ENCODE measurements at regions not wholly inside any gene's neighbourhood (a gene's known extent, or its start where the extent isn't known, plus 50 kb on each side); places are given as distances from the start of the nearest gene placed in this dataset.

- Histone ChIP-seq H3K9me3 (ENCODE audit: low read depth) (no peaks in the 10 kb centered on the region), H3K4me3 (no peak overlapping the region), H3K27ac (no peak overlapping the region), H3K27me3 (no peaks in the 10 kb centered on the region), H3K36me3 (no peaks in the 10 kb centered on the region), H3K4me1 (ENCODE audit: low read depth) (peaks cover 7% of the 10 kb centered on the region)
- no peak for DNase-seq (ENCODE audit: low read depth in 1 of 2, low spot score in 1 of 2)
- no peak for TF ChIP-seq CTCF (IDR thresholded peaks at IDR 0.05; ENCODE audit: low read depth, low read length)
These were observed 158.0 kb downstream of the KCTD15 start for GRCh38 chr19:33954686-33955085.

GRCh38 chr19:33956941-33957340, 160.3 kb downstream of the KCTD15 start:
- no peak for TF ChIP-seq CTCF (IDR thresholded peaks at IDR 0.05; ENCODE audit: low read depth, low read length)
- Histone ChIP-seq H3K4me3 (no peak overlapping the region), H3K27me3 (no peaks in the 10 kb centered on the region), H3K36me3 (no peaks in the 10 kb centered on the region), H3K27ac (no peak overlapping the region), H3K9me3 (ENCODE audit: low read depth) (no peaks in the 10 kb centered on the region), H3K4me1 (ENCODE audit: low read depth) (no peaks in the 10 kb centered on the region)
- DNase-seq (ENCODE audit: low read depth in 1 of 2, low spot score in 1 of 2) = no peak

GRCh38 chr19:33957804-33958203, 161.1 kb downstream of the KCTD15 start:
- Histone ChIP-seq H3K4me1 (ENCODE audit: low read depth) (no peaks in the 10 kb centered on the region), H3K27me3 (no peaks in the 10 kb centered on the region), H3K27ac (no peak overlapping the region), H3K9me3 (ENCODE audit: low read depth) (no peaks in the 10 kb centered on the region), H3K36me3 (no peaks in the 10 kb centered on the region), H3K4me3 (no peak overlapping the region)
- no peak for DNase-seq (ENCODE audit: low read depth in 1 of 2, low spot score in 1 of 2)
- TF ChIP-seq CTCF (IDR thresholded peaks at IDR 0.05; ENCODE audit: low read depth, low read length) = no peak

- no peak overlapping the region for H3K4me3 ChIP-seq
- H3K4me1 ChIP-seq (ENCODE audit: low read depth) = no peaks in the 10 kb centered on the region
- no peak for DNase-seq (ENCODE audit: low read depth in 1 of 2, low spot score in 1 of 2)
- TF ChIP-seq CTCF (IDR thresholded peaks at IDR 0.05; ENCODE audit: low read depth, low read length) = no peak
- no peaks in the 10 kb centered on the region for H3K27me3 ChIP-seq
- no peak overlapping the region for H3K27ac ChIP-seq
- H3K36me3 ChIP-seq = no peaks in the 10 kb centered on the region
- no peaks in the 10 kb centered on the region for H3K9me3 ChIP-seq (ENCODE audit: low read depth)
These were observed 163.9 kb downstream of the KCTD15 start for GRCh38 chr19:33960566-33960965.

- Histone ChIP-seq H3K4me3 (no peak overlapping the region), H3K9me3 (ENCODE audit: low read depth) (no peaks in the 10 kb centered on the region), H3K27me3 (no peaks in the 10 kb centered on the region), H3K27ac (no peak overlapping the region), H3K36me3 (no peaks in the 10 kb centered on the region), H3K4me1 (ENCODE audit: low read depth) (no peaks in the 10 kb centered on the region)
- no peak for TF ChIP-seq CTCF (IDR thresholded peaks at IDR 0.05; ENCODE audit: low read depth, low read length)
- no peak for DNase-seq (ENCODE audit: low read depth in 1 of 2, low spot score in 1 of 2)
These were observed 165.5 kb downstream of the KCTD15 start for GRCh38 chr19:33962161-33962560.

GRCh38 chr19:33963514-33963913, 166.8 kb downstream of the KCTD15 start:
- H3K27ac ChIP-seq = no peak overlapping the region
- no peak overlapping the region for H3K4me3 ChIP-seq
- no peaks in the 10 kb centered on the region for H3K9me3 ChIP-seq (ENCODE audit: low read depth)
- DNase-seq (ENCODE audit: low read depth in 1 of 2, low spot score in 1 of 2) = no peak
- no peaks in the 10 kb centered on the region for H3K27me3 ChIP-seq
- H3K4me1 ChIP-seq (ENCODE audit: low read depth) = no peaks in the 10 kb centered on the region
- no peaks in the 10 kb centered on the region for H3K36me3 ChIP-seq
- no peak for TF ChIP-seq CTCF (IDR thresholded peaks at IDR 0.05; ENCODE audit: low read depth, low read length)
